Testis (tissue), 2 donors: ENCODE measurements at regions not wholly inside any gene's neighbourhood (a gene's known extent, or its start where the extent isn't known, plus 50 kb on each side); places are given as distances from the start of the nearest gene placed in this dataset.

ENCODE experiments used
- DNase-seq: peaks from one replicate; pipeline ENCODE4 v3.0.0-alpha.2; 2019
- H3K27ac ChIP-seq, 2 donors: fragments of 200-600 bp; sonication (generic); one replicate each; pipeline ENCODE4 v1.5.1; 2019
- H3K27me3 ChIP-seq: fragments of 200-600 bp; sonication (generic); one replicate; pipeline ENCODE4 v1.5.1; 2019
- H3K36me3 ChIP-seq: fragments of 200-600 bp; sonication (generic); one replicate; pipeline ENCODE4 v1.5.1; 2017; ENCODE audit warnings: low read depth; ENCODE audit errors: missing control alignments
- H3K4me1 ChIP-seq: fragments of 200-600 bp; sonication (generic); one replicate; pipeline ENCODE4 v1.5.1; 2019
- H3K4me3 ChIP-seq, 2 donors: fragments of 200-600 bp; sonication (generic); one replicate each; pipeline ENCODE4 v1.5.1; 2017 to 2019
- H3K9me3 ChIP-seq: fragments of 200-600 bp; sonication (generic); one replicate; pipeline ENCODE4 v1.5.1; 2017
- POLR2A ChIP-seq: fragments of 450-650 bp; IDR thresholded peaks from one replicate; pipeline ENCODE4 v1.6.1; 2017; ENCODE audit warnings: antibody characterized with exemption, mild to moderate bottlenecking, moderate library complexity
- WGBS, 2 donors: methylation state at CpG; one replicate each; pipeline ENCODE4 v1.1.5; 2018; 5-methylcytosine and 5-hydroxymethylcytosine counted together
- intact Hi-C: fragments of 100-400 bp; cut with DNase I; formaldehyde crosslinking; loops from one replicate; pipeline ENCODE4 v1.15.1; 2023; ENCODE audit warnings: low total_unique reads
- TF ChIP-seq, protein P1 (sequence below), 3 experiments: fragments of 450-650 bp in 2 of 3; fragments of 200-600 bp in 1 of 3; sonication (generic) in 1 of 3; IDR thresholded peaks; one replicate each; pipeline ENCODE4 v1.5.1; 2016 to 2019; ENCODE audit warnings: antibody characterized with exemption in 3 of 3, mild to moderate bottlenecking in 2 of 3, moderate library complexity in 1 of 3

DNA sequence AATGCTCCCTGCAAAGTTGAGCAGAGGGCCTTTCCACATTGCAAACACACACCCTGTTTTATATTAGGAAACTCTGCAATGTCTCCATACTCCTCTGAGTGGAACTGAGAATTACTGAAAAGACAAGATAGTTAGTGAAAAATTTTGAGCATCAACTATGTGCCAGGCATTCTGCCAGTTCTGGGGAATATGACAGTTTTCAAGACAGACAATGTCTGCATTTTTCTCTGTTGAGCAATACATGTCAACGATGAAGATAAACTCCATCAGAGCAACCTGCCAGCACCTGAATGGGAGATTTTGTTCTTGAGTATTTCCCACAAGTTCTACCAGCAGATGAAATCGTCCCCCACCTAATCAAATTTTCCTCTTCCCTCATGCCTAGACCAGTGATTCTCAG is 203.4 kb upstream of the BMPER start:
- H3K4me1 ChIP-seq = no peaks in the 10 kb centered on the region
- no peak for DNase-seq
- intact Hi-C loops = no loop called here
- H3K27ac ChIP-seq = no peak overlapping the region
- no peak overlapping the region for H3K4me3 ChIP-seq
- H3K27me3 ChIP-seq = no peaks in the 10 kb centered on the region
- 81 to 82% methylated on average over 2 of the region's 2 CpGs for WGBS, 2 donors
- H3K9me3 ChIP-seq = no peaks in the 10 kb centered on the region
- TF ChIP-seq POLR2A = no peak
- TF ChIP-seq, protein P1, sequence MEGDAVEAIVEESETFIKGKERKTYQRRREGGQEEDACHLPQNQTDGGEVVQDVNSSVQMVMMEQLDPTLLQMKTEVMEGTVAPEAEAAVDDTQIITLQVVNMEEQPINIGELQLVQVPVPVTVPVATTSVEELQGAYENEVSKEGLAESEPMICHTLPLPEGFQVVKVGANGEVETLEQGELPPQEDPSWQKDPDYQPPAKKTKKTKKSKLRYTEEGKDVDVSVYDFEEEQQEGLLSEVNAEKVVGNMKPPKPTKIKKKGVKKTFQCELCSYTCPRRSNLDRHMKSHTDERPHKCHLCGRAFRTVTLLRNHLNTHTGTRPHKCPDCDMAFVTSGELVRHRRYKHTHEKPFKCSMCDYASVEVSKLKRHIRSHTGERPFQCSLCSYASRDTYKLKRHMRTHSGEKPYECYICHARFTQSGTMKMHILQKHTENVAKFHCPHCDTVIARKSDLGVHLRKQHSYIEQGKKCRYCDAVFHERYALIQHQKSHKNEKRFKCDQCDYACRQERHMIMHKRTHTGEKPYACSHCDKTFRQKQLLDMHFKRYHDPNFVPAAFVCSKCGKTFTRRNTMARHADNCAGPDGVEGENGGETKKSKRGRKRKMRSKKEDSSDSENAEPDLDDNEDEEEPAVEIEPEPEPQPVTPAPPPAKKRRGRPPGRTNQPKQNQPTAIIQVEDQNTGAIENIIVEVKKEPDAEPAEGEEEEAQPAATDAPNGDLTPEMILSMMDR (IDR thresholded peaks at IDR 0.05) = no peak
- H3K36me3 ChIP-seq = no peaks in the 10 kb centered on the region

DNA sequence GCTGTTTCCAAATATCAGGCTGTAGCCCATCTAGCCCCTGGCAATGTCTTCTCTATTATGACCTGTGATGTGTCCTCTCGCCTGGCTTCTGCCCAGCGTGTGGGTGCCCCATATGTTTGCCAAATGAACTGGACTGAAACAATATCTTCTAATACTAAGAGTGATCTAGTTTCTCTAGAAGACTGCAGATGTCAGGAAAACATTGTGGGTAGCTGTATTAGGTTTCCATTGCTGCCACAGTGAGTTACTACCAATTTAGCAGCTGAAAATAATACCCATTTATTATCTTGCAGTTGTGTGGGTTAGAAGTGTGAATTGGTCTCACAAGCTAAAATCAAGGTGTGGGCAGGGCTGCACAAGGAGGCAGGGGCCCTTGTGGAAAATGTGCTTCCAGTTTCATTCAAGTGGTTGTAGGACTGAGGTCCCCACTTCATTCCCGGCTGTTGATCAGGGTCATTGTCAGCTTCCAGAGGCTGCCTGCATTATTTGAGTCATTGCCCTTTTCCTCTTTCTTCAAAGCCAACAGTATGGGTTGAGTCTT is 202.8 kb upstream of the BMPER start:
- H3K36me3 ChIP-seq = no peaks in the 10 kb centered on the region
- TF ChIP-seq POLR2A = no peak
- TF ChIP-seq, protein P1 (IDR thresholded peaks at IDR 0.05) = no peak
- intact Hi-C loops = no loop called here
- H3K27ac ChIP-seq = no peak overlapping the region
- H3K27me3 ChIP-seq = no peaks in the 10 kb centered on the region
- no peaks in the 10 kb centered on the region for H3K9me3 ChIP-seq
- DNase-seq = no peak
- WGBS, 2 donors = 88 to 95% methylated on average over 3 of the region's 3 CpGs
- no peak overlapping the region for H3K4me3 ChIP-seq
- H3K4me1 ChIP-seq = no peaks in the 10 kb centered on the region

DNA sequence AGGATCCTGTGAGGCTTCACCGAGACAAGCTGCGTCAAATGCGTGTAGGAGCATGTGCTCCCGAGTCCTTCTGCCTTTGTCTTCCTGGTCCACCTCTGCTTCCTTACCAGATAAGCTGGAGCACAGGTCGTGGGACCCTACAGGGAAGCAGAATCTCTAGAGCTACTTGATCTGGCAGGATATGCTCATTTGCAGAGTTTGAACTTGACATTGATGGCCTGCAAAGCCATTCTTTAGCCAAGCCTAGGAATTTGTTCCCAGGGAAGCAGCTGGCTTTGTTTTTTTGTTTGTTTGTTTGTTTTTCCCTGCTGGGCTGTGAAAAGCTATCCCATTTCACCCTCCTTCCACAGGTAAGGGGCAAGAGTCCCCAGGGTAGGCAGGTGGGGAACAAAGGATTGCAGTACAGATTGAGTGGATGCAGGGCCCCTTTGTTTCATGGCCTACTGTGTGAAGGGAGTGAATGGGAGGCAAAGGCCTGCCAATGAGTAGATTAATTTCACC is 200.0 kb upstream of the BMPER start:
- no peak for DNase-seq
- intact Hi-C loops = no loop called here
- WGBS, 2 donors = 85% methylated on average over 5 of the region's 5 CpGs
- Histone ChIP-seq H3K27ac (no peak overlapping the region), H3K4me1 (no peaks in the 10 kb centered on the region), H3K27me3 (no peaks in the 10 kb centered on the region), H3K4me3 (no peak overlapping the region), H3K9me3 (no peaks in the 10 kb centered on the region), H3K36me3 (no peaks in the 10 kb centered on the region)
- no peak for TF ChIP-seq POLR2A
- TF ChIP-seq, protein P1 (IDR thresholded peaks at IDR 0.05) = no peak

DNA sequence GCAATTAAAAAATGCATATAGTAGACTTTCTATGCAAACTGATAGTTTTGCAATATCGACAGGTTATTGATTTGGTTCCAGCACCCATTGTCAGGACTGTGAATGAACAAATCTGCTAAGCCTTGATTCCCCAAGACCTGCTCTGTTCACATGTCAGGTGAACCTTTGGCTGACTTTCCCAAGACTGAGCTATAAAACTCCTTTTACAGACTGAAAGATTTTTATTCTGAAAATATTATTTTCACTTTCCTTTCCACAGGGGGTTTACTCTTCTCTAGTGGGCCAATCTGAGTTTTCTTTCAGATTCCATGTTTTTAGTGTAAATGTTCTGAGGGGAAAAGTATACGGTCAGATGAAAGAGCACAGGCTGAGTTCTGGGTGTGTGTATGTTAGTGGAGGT is 199.2 kb upstream of the BMPER start:
- Histone ChIP-seq H3K36me3 (no peaks in the 10 kb centered on the region), H3K9me3 (no peaks in the 10 kb centered on the region), H3K27me3 (no peaks in the 10 kb centered on the region), H3K4me1 (no peaks in the 10 kb centered on the region), H3K27ac (no peak overlapping the region), H3K4me3 (no peak overlapping the region)
- DNase-seq = no peak
- whole genome bisulfite sequencing, 2 donors = 90 to 95% methylated on average over 2 of the region's 2 CpGs
- no peak for TF ChIP-seq POLR2A
- TF ChIP-seq, protein P1 (IDR thresholded peaks at IDR 0.05) = no peak
- intact Hi-C loops = no loop called here

DNA sequence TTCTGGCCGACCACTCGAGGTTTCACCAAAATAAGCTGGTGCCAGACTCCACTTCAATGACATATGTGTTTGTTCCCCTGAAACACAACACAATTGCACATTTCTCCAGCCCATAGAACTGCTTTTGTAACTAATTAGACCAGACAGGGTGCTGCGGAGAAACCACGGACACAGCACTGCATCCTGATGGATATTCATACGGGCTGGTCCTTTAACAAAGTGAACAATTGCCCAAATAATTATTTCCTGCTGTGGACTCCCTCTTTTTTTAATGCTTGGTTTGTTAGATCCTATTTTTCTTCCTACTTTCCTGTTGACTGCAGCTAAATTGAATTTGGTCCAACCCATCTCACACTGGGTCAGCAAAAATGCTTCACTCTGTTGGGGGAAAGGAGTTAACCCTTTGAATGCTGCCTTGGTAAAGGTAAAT is 198.6 kb upstream of the BMPER start:
- H3K4me1 ChIP-seq = no peaks in the 10 kb centered on the region
- no peaks in the 10 kb centered on the region for H3K36me3 ChIP-seq
- intact Hi-C loops = no loop called here
- no peak overlapping the region for H3K4me3 ChIP-seq
- TF ChIP-seq, protein P1 (IDR thresholded peaks at IDR 0.05) = no peak
- TF ChIP-seq POLR2A = no peak
- WGBS, 2 donors = 69 to 71% methylated on average over 5 of the region's 5 CpGs
- H3K27me3 ChIP-seq = no peaks in the 10 kb centered on the region
- no peak overlapping the region for H3K27ac ChIP-seq
- DNase-seq = no peak
- H3K9me3 ChIP-seq = no peaks in the 10 kb centered on the region
